H9 (cell line): ENCODE measurements at regions not wholly inside any gene's neighbourhood (a gene's known extent, or its start where the extent isn't known, plus 50 kb on each side); places are given as distances from the start of the nearest gene placed in this dataset.

Source experiments
- DNase-seq: peaks from one replicate; pipeline ENCODE4 v3.0.0-alpha.2; 2017
- H2AFZ ChIP-seq: one replicate; pipeline ENCODE4 v1.6.1; 2013; ENCODE audit warnings: mild to moderate bottlenecking, low read length, control low read depth, moderate library complexity
- H2AK5ac ChIP-seq: 2 replicates; pipeline ENCODE4 v1.6.1; 2013; ENCODE audit warnings: low read length, control low read depth, mixed read lengths; ENCODE audit not compliant: insufficient read length
- H2BK120ac ChIP-seq: one replicate; pipeline ENCODE4 v1.6.1; 2013; ENCODE audit warnings: low read depth, mild to moderate bottlenecking, low read length, control low read depth, inconsistent platforms; ENCODE audit not compliant: poor library complexity, severe bottlenecking
- H2BK12ac ChIP-seq: 2 replicates; pipeline ENCODE4 v1.6.1; 2013; ENCODE audit warnings: low read length, control low read depth, mixed read lengths, low read depth; ENCODE audit not compliant: insufficient read length
- H2BK15ac ChIP-seq: 2 replicates; pipeline ENCODE4 v1.6.1; 2013; ENCODE audit warnings: low read depth, low read length, control low read depth
- H2BK20ac ChIP-seq: one replicate; pipeline ENCODE4 v1.6.1; 2013; ENCODE audit warnings: low read depth, mild to moderate bottlenecking, low read length, control low read depth, inconsistent platforms; ENCODE audit not compliant: poor library complexity, severe bottlenecking
- H2BK5ac ChIP-seq: 2 replicates; pipeline ENCODE4 v1.6.1; 2013; ENCODE audit warnings: low read length, control low read depth, mixed read lengths; ENCODE audit not compliant: insufficient read length
- H3K14ac ChIP-seq: 2 replicates; pipeline ENCODE4 v1.6.1; 2013; ENCODE audit warnings: low read length, control low read depth; ENCODE audit not compliant: insufficient read depth
- H3K18ac ChIP-seq: 2 replicates; pipeline ENCODE4 v1.6.1; 2013; ENCODE audit warnings: low read depth, mild to moderate bottlenecking, mixed read lengths, low read length, control low read depth; ENCODE audit not compliant: insufficient read length
- H3K23ac ChIP-seq: 2 replicates; pipeline ENCODE4 v1.6.1; 2013; ENCODE audit warnings: low read length, control low read depth, mixed read lengths, low read depth; ENCODE audit not compliant: insufficient read length
- H3K23me2 ChIP-seq: 2 replicates; pipeline ENCODE4 v1.6.1; 2013; ENCODE audit warnings: low read depth, mild to moderate bottlenecking, mixed read lengths, low read length, control low read depth; ENCODE audit not compliant: insufficient read length, poor library complexity, severe bottlenecking
- H3K27ac ChIP-seq: 2 replicates; pipeline ENCODE4 v1.5.1; 2013; ENCODE audit warnings: low read length, control low read depth, mixed read lengths, low read depth; ENCODE audit not compliant: insufficient read length
- H3K27me3 ChIP-seq: 2 replicates; pipeline ENCODE4 v1.6.1; 2013; ENCODE audit warnings: low read length, control low read depth, inconsistent platforms; ENCODE audit not compliant: insufficient read depth
- H3K4ac ChIP-seq: 2 replicates; pipeline ENCODE4 v1.6.1; 2013; ENCODE audit warnings: low read depth, mild to moderate bottlenecking, control low read depth, inconsistent platforms, low read length, moderate library complexity
- H3K4me1 ChIP-seq: 2 replicates; pipeline ENCODE4 v1.6.1; 2013; ENCODE audit warnings: low read length, control low read depth, inconsistent platforms; ENCODE audit not compliant: insufficient read depth
- H3K4me2 ChIP-seq: 2 replicates; pipeline ENCODE4 v1.6.1; 2013; ENCODE audit warnings: low read length, control low read depth, mixed read lengths; ENCODE audit not compliant: insufficient read length, insufficient read depth
- H3K56ac ChIP-seq: 2 replicates; pipeline ENCODE4 v1.6.1; 2013; ENCODE audit warnings: low read depth, mild to moderate bottlenecking, mixed read lengths, low read length, control low read depth; ENCODE audit not compliant: insufficient read length
- H3K79me1 ChIP-seq: 2 replicates; pipeline ENCODE4 v1.6.1; 2013; ENCODE audit warnings: low read depth, mild to moderate bottlenecking, moderate library complexity, low read length, control low read depth, inconsistent platforms; ENCODE audit not compliant: insufficient read depth, poor library complexity, severe bottlenecking
- H3K79me2 ChIP-seq: 2 replicates; pipeline ENCODE4 v1.6.1; 2013; ENCODE audit warnings: low read length, control low read depth, inconsistent platforms; ENCODE audit not compliant: insufficient read depth
- H3K9ac ChIP-seq: 2 replicates; pipeline ENCODE4 v1.6.1; 2013; ENCODE audit warnings: low read length, control low read depth, mixed read lengths; ENCODE audit not compliant: insufficient read length; ENCODE audit errors: extremely low read depth
- H3K9me3 ChIP-seq: one replicate; pipeline ENCODE4 v1.6.1; 2013; ENCODE audit warnings: low read depth, low read length, inconsistent platforms; ENCODE audit not compliant: control insufficient read depth
- H3T11ph ChIP-seq: one replicate; pipeline ENCODE4 v1.6.1; 2013; ENCODE audit warnings: mild to moderate bottlenecking, low read length, control low read depth, inconsistent platforms
- H4K20me1 ChIP-seq: one replicate; pipeline ENCODE4 v1.6.1; 2013; ENCODE audit not compliant: control insufficient read depth, insufficient read length, insufficient read depth
- H4K5ac ChIP-seq: 2 replicates; pipeline ENCODE4 v1.6.1; 2013; ENCODE audit warnings: low read depth, mild to moderate bottlenecking, mixed read lengths, low read length, control low read depth; ENCODE audit not compliant: insufficient read length
- H4K8ac ChIP-seq: replicated peaks from 2 replicates; pipeline ENCODE4 v1.6.1; 2013; ENCODE audit warnings: low read length, control low read depth, mixed read lengths, low read depth; ENCODE audit not compliant: insufficient read length
- H4K91ac ChIP-seq: 2 replicates; pipeline ENCODE4 v1.6.1; 2013; ENCODE audit warnings: low read depth, mild to moderate bottlenecking, moderate library complexity, mixed read lengths, low read length, control low read depth; ENCODE audit not compliant: insufficient read length
- H3K27ac Mint-ChIP-seq, 3 experiments: 2 replicates in 2 of 3; 3 replicates in 1 of 3; pipeline ENCODE4 v1.8.0; 2020 to 2021; ENCODE audit warnings: mixed read lengths in 3 of 3, mild to moderate bottlenecking in 1 of 3, moderate library complexity in 1 of 3
- H3K27me3 Mint-ChIP-seq: 2 replicates; pipeline ENCODE4 v1.8.0; 2021; ENCODE audit warnings: low read depth, mild to moderate bottlenecking, moderate library complexity, mixed read lengths
- H3K36me3 Mint-ChIP-seq, 3 experiments: 2 replicates in 2 of 3; 3 replicates in 1 of 3; pipeline ENCODE4 v1.8.0; 2020 to 2021; ENCODE audit warnings: low read depth in 3 of 3, mixed read lengths in 3 of 3; ENCODE audit not compliant: insufficient read depth in 1 of 3
- H3K4me1 Mint-ChIP-seq, 2 experiments: 2 replicates each; pipeline ENCODE4 v1.8.0; 2020; ENCODE audit warnings: mixed read lengths in 2 of 2
- H3K4me3 Mint-ChIP-seq, 2 experiments: 2 replicates in 1 of 2; 3 replicates in 1 of 2; pipeline ENCODE4 v1.8.0; 2020 to 2021; ENCODE audit warnings: mild to moderate bottlenecking in 2 of 2, mixed read lengths in 2 of 2, moderate library complexity in 1 of 2
- H3K9me3 Mint-ChIP-seq, 2 experiments: 2 replicates in 1 of 2; 3 replicates in 1 of 2; pipeline ENCODE4 v1.8.0; 2020; ENCODE audit warnings: mild to moderate bottlenecking in 2 of 2, mixed read lengths in 2 of 2, moderate library complexity in 1 of 2
- WGBS: extraction: QIAGEN DNeasy Blood & Tissue Kit; methylation state at CpG from one replicate; pipeline ENCODE4 v1.1.7; 2013; ENCODE audit warnings: missing lambda C conversion rate, low lambda C conversion rate, mixed read lengths; ENCODE audit not compliant: insufficient read length; ENCODE audit errors: extremely low coverage; 5-methylcytosine and 5-hydroxymethylcytosine counted together
- TF ChIP-seq, protein P1 (sequence below): fragments of 200-600 bp; sonication (generic); conservative IDR thresholded peaks from 3 replicates; pipeline ENCODE4 v1.8.0; 2021; ENCODE audit warnings: antibody characterized with exemption, mild to moderate bottlenecking

DNA sequence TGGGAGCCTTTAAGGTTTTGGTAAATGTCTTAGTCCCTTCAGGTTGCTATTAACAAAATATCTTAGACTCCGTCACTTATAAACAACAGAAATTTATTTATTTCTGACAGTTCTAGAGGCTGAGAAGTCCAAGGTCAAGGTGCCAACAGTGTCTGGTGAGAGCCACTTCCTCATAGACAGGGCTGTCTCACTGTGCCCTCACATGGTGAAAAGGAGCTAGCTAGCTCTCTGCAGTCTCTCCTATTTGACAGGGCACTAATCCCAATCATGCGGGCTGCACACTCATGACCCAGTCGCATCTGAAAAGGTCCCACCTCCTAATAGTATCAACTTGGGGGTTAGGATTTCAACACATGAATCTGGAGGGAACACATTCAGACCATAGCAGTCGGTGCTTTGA is 63.4 kb upstream of the KLF3 start:
- Mint-ChIP-seq H3K4me3 (no peak overlapping the region), H3K9me3 (no peaks in the 10 kb centered on the region), H3K36me3 (no peaks in the 10 kb centered on the region), H3K4me1 (peaks cover 10 to 14% of the 10 kb centered on the region in 2 experiments), H3K27ac (no peak overlapping the region; a peak in 1 of 7 replicates), H3K27me3 (no peaks in the 10 kb centered on the region; the same call in 1 of the 2 replicates)
- H3K79me1 ChIP-seq = no peaks in the 10 kb centered on the region
- TF ChIP-seq, protein P1, sequence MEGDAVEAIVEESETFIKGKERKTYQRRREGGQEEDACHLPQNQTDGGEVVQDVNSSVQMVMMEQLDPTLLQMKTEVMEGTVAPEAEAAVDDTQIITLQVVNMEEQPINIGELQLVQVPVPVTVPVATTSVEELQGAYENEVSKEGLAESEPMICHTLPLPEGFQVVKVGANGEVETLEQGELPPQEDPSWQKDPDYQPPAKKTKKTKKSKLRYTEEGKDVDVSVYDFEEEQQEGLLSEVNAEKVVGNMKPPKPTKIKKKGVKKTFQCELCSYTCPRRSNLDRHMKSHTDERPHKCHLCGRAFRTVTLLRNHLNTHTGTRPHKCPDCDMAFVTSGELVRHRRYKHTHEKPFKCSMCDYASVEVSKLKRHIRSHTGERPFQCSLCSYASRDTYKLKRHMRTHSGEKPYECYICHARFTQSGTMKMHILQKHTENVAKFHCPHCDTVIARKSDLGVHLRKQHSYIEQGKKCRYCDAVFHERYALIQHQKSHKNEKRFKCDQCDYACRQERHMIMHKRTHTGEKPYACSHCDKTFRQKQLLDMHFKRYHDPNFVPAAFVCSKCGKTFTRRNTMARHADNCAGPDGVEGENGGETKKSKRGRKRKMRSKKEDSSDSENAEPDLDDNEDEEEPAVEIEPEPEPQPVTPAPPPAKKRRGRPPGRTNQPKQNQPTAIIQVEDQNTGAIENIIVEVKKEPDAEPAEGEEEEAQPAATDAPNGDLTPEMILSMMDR = no peak
- H2BK20ac ChIP-seq = no peak overlapping the region
- no peak overlapping the region for H2AK5ac ChIP-seq
- no peak overlapping the region for H2BK12ac ChIP-seq
- H3K27ac ChIP-seq = no peak overlapping the region
- no peak overlapping the region for H3K9ac ChIP-seq
- H3K79me2 ChIP-seq = no peaks in the 10 kb centered on the region
- H2BK15ac ChIP-seq = no peak overlapping the region
- no peaks in the 10 kb centered on the region for H3K27me3 ChIP-seq
- H3K14ac ChIP-seq = no peak overlapping the region
- no peaks in the 10 kb centered on the region for H4K20me1 ChIP-seq
- H3K23me2 ChIP-seq = no peaks in the 10 kb centered on the region
- no peak overlapping the region for H3K4ac ChIP-seq
- no peak overlapping the region for H4K8ac ChIP-seq
- H3T11ph ChIP-seq = no peak overlapping the region
- H2BK5ac ChIP-seq = no peak overlapping the region
- no peak overlapping the region for H2AFZ ChIP-seq
- no peak overlapping the region for H4K5ac ChIP-seq
- no peaks in the 10 kb centered on the region for H3K9me3 ChIP-seq
- no CpG with 5 or more reads among the region's 4 CpGs for WGBS
- no peak overlapping the region for H2BK120ac ChIP-seq
- H3K4me2 ChIP-seq = no peak overlapping the region
- H3K18ac ChIP-seq = no peak overlapping the region
- H4K91ac ChIP-seq = no peak overlapping the region
- no peaks in the 10 kb centered on the region for H3K4me1 ChIP-seq
- no peak for DNase-seq
- H3K23ac ChIP-seq = no peak overlapping the region
- H3K56ac ChIP-seq = no peak overlapping the region
